SHP77 (cell line): ENCODE measurements at regions not wholly inside any gene's neighbourhood (a gene's known extent, or its start where the extent isn't known, plus 50 kb on each side); places are given as distances from the start of the nearest gene placed in this dataset.
"Not testable (repeated sequence)": the region's sequence is repeated elsewhere in the genome, so short reads cannot be mapped to it uniquely, and the experiment has no call there.

Source experiments
- DNase-seq, 2 experiments: peaks; one replicate each; lab custom pipeline; 2025; lab: John Stamatoyannopoulos, UW

DNA sequence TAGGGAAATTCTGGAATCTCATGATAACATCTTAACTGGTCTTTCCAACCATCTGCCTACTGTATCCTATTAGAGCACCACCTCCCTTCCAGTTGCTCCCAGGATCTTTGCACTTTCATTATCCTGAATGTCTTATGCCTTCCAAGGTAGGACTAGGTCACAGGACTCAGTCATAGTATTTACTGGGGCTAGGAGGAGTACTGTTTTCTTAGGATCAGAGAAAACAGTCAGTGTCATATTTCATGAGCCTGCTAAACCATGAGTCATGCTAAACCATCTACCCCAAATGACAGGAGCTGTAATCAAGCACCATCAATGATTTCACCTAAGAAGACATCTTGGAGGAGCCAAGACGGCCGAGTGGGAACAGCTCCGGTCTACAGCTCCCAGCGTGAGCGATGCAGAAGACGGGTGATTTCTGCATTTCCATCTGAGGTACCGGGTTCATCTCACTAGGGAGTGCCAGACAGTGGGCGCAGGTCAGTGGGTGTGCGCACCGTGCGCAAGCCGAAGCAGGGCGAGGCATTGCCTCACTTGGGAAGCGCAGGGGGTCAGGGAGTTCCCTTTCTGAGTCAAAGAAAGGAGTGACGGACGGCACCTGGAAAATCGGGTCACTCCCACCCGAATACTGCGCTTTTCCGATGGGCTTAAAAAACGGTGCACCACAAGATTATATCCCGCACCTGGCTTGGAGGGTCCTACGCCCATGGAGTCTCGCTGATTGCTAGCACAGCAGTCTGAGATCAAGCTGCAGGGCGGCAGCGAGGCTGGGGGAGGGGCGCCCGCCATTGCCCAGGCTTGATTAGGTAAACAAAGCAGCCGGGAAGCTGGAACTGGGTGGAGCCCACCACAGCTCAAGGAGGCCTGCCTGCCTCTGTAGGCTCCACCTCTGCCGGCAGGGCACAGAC is 1439.2 kb upstream of the ACVR2A start:
- DNase-seq, result not testable (repeated sequence)

- DNase-seq, result not testable (repeated sequence)
Observed at GRCh38 chr2:146403546-146404160, 1441.2 kb upstream of the ACVR2A start.

GRCh38 chr2:146392631-146393030 is 1452.2 kb upstream of the ACVR2A start:
- DNase-seq, result no peak

GRCh38 chr2:146392186-146392585 is 1452.6 kb upstream of the ACVR2A start:
- DNase-seq, result no peak

- DNase-seq, result no peak
Observed at GRCh38 chr2:146388757-146389156, 1456.1 kb upstream of the ACVR2A start.

DNA sequence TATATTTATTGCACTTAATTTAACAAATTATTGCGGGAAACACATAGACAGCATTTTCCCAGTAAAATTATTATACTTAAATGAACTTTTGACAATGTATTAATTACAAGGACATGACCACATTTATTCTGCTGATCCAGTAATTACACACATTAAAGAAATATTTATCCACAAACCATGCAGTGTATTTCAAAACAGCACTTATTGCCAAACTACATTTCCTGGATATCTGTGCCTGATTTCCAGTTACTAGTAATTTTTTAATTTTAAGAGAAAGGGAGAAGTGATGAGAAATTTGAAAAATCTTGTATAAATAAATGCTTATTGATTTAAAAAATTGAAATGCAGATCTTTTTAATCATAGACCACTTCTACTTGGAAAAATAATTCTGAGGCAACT is 1458.7 kb upstream of the ACVR2A start:
- DNase-seq, result no peak

DNA sequence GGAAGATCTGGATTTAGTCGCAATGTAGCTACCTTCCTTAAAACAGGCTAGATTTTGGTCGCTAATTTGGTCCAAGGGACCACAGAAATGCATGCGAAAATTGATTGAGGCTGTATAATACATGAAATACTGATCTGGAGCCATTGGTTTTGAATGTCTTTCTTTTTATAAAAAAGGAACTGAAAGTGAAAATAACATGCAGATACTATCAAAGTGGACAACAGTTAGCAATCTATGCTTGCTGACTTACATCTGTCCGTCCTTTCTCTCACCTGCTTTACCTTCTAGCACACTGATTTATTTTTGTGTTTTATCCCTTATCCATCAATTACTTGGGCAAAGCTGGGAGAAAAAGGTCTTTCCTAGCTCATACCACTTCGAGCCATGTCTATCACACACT is 1459.8 kb upstream of the ACVR2A start:
- DNase-seq, result no peak

- DNase-seq, result no peak
Observed at GRCh38 chr2:146376511-146377064, 1468.2 kb upstream of the ACVR2A start.

DNA sequence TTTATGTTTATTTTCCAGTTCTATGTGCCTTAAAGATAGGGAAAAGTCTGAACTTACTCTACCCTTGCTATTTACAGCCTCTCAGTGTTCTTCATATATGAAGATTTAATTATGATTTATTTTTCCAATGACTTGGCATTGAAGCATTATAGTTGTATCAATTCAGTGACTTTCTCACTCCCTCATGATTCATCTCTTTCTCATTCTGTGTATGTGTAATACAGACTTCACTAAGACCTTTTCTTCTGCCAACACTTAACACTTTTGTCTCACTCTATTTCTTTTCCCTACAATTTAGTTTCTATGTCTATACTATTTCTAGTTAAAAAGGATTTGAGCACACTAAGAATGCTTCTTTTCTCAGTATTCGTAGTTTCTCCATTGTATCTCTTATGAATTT is 1470.3 kb upstream of the ACVR2A start:
- DNase-seq, result no peak

DNA sequence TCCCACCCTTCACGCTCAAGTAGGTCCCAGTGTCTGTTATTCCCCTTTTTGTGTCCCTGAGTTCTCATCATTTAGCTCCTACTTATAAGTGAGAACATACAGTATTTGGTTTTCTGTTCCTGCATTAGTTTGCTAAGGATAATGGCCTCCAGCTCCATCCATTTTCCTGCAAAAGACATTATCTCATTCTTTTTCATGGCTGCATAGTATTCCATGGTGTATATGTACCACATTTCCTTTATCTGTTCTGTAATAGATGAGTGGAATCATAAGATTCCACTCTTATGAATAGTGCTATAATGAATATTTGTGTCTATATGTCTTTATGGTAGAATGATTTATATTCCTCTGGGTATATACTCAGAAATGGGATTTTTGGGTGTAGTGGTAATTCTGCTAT is 1473.5 kb upstream of the ACVR2A start:
- not testable (repeated sequence) for DNase-seq

DNA sequence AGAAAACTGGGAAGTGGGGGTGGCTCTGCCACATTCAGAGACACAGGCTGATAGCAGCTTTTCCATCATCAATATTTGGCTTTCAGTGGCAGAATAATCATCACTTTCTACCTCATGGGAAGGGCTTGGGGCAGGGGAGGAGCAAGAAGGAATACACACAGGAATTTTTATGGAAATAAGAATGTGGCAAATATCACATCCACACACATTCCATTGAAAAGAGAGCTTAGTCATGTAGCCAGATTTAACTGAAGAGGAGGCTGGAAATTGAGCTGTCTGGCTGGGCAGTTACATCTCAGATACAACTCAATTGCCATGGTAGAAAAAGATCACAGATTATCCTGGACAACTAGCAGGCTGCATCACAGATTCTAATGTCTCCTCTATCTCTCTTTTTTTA is 1474.0 kb upstream of the ACVR2A start:
- no peak for DNase-seq

DNA sequence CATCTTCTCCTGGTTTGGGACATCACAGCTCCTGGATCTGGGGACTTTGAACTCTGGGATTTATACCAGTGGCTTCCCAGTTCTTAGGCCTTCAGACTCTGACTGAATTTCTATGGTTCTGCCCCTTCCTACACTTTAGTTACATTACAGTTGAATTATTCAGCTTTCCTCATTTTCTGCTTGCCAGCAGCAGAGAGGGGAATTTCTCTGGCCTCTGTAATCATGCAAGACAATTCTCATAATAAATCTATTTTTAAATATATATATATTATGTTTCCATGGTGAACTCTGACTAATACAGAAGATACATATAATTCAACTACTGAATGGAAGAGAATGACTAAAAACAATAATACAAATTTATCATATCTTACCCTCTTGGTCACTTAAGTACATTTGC is 1478.6 kb upstream of the ACVR2A start:
- DNase-seq, result no peak

DNA sequence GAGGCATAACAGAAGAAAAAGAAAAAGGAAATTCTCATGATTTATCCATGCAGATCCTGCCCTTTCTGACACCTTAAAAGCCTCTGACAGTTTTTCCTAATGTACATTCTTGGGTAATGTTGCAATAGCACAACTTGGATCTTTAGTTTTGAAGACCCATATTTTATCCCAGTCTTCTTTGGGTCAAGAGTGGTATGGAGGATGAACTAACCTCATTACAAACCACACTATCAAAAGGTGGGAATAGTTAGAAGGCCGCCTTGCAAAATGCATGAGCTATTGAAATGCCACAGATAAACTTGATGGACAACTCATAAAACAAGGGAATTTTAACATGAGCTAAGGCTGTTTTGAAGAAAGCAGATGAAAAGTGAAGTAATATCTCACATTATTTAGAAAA is 1479.8 kb upstream of the ACVR2A start:
- no peak for DNase-seq

DNA sequence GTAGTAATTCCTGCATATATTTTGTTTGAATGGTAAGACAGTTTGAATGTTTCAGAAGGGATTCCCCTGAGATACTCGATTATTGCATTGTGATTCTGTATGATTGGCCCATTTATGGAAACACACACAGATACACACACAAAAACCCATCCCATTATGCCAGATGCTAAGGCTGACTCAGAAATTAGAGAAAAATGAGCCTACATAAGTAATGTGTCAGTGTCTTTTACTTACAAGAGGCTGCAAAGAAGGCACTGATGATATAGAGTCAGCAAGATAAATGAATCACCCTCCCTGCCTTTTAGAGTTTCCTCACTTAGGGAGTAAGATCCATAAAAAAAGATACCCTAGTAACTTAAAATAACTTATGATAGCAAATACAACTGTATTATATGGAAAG is 1481.1 kb upstream of the ACVR2A start:
- no peak for DNase-seq

GRCh38 chr2:146351689-146352088 is 1493.1 kb upstream of the ACVR2A start:
- no peak for DNase-seq

GRCh38 chr2:146349334-146349733 is 1495.5 kb upstream of the ACVR2A start:
- DNase-seq, result no peak

GRCh38 chr2:146324951-146325350 is 1519.9 kb upstream of the ACVR2A start:
- no peak for DNase-seq

DNA sequence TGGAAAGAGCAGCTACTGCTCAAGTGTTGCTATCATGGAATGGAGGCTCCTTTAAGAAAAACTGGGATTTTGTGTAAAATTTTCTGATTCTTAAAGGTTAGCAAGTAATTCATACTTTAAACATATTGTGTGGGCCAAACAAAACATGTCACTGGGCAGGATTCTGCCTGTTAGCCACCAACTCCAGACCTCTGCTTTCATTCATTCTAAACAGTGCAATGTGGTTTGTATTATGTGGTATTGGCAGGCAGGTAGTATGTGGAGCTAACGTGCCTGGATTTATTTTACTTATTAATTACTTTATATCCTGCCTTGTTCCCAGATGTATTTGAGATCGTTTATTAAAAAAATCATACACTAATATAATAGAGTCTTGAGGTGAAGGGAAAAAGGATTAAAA is 1521.3 kb upstream of the ACVR2A start:
- no peak for DNase-seq

DNA sequence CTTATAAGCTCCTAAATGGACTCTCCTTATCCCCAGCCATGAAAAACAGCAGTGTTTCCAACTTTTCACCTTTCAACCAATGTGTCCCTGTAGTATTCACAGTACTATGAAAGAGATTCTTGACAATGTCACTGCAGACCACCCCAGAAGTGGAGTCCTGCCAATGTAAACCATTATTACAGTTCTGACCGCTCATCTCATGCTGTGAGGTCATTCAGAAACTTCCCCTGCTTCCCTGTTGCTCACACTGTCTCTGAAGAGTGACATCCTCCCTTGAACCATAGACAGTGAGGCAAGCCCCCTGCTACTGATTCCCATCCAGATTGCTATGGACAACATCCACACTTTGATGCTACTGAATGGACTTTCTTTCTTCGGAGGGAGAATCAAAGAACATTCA is 1523.7 kb upstream of the ACVR2A start:
- no peak for DNase-seq

DNA sequence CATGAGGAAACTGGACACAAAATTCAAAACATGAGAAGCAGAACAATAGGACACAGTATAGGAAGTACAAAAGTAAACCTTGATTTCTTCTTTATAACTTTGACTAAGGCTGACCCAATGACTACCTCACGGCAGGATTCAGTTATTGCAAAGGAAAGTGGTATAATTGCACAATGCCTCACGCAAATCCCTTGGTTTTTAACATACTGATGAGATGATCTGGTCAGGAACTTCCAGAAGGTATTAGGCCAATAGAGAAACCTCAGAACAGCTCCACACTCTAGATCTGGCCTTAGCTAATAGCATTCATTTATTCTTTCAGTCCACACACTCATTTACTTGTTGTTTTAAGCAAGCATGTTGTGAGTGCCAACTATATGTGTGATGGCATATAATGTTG is 1526.9 kb upstream of the ACVR2A start:
- no peak for DNase-seq

GRCh38 chr2:146312899-146313298 is 1531.9 kb upstream of the ACVR2A start:
- no peak for DNase-seq

DNA sequence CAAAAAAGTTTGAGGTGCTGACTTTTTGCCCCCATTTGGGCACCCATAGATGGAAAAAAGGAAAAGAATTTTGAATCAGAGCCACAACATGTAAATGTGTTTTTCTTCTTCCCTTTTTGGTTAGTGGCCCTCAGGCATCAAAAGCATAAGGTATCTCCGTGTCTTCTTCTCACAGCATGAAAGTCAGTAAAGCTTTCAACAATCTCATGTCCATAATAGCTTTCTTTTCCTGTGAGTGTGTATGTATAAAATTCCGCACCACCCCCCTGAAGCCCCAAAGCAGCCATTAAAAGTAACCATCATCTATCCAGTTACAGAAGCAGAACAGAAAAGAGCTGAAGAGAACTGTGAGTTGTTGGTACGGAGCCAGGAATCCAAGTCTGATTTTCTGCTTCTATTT is 1539.7 kb upstream of the ACVR2A start:
- DNase-seq, result no peak

- DNase-seq, result no peak
Observed at GRCh38 chr2:146301287-146301686, 1543.5 kb upstream of the ACVR2A start.
